H1 (cell line): ENCODE measurements at regions not wholly inside any gene's neighbourhood (a gene's known extent, or its start where the extent isn't known, plus 50 kb on each side); places are given as distances from the start of the nearest gene placed in this dataset.

ENCODE experiments used
- CTCF ChIA-PET: fragments of 300-600 bp; sonication (Branson Sonifier 250); formaldehyde crosslinking; loops from one replicate; lab custom pipeline; 2021; ENCODE audit not compliant: partially characterized antibody; lab: Charles Lee
- POLR2A ChIA-PET: fragments of 300-600 bp; sonication (Branson Sonifier 250); formaldehyde crosslinking; loops from one replicate; lab custom pipeline; 2021; ENCODE audit warnings: inconsistent platforms; ENCODE audit not compliant: partially characterized antibody; lab: Charles Lee
- DNase-seq, 2 experiments: peaks; one replicate each; pipeline versions ENCODE4 v3.0.0 to v3.0.0-alpha.2; 2010 to 2022; ENCODE audit warnings: low spot score in 2 of 2, low read depth in 1 of 2, mixed read lengths in 1 of 2
- FAIRE-seq: peaks from 2 replicates; lab custom pipeline; 2011; peaks lifted over from hg19 to GRCh38; lab: Jason Lieb, UNC
- H2AFZ ChIP-seq: 2 replicates; pipeline ENCODE4 v1.8.1; 2012; ENCODE audit warnings: low read length, inconsistent platforms
- H2AK5ac ChIP-seq: 2 replicates; pipeline ENCODE4 v1.6.1; 2013; ENCODE audit warnings: low read depth, low read length
- H2BK120ac ChIP-seq: replicated peaks from 2 replicates; pipeline ENCODE3; 2013; ENCODE audit warnings: low read depth, low read length, inconsistent platforms
- H2BK12ac ChIP-seq: 2 replicates; pipeline ENCODE4 v1.6.1; 2013; ENCODE audit warnings: low read depth, low read length
- H2BK15ac ChIP-seq: 2 replicates; pipeline ENCODE4 v1.6.1; 2013; ENCODE audit warnings: low read length
- H2BK20ac ChIP-seq: 2 replicates; pipeline ENCODE4 v1.6.1; 2013; ENCODE audit warnings: low read length
- H2BK5ac ChIP-seq: 2 replicates; pipeline ENCODE4 v1.6.1; 2013; ENCODE audit warnings: low read depth, low read length
- H3K14ac ChIP-seq: 2 replicates; pipeline ENCODE4 v1.6.1; 2013; ENCODE audit warnings: inconsistent platforms; ENCODE audit not compliant: insufficient read length
- H3K18ac ChIP-seq: 2 replicates; pipeline ENCODE4 v1.6.1; 2013; ENCODE audit warnings: low read length; ENCODE audit errors: extremely low read depth
- H3K23ac ChIP-seq: 2 replicates; pipeline ENCODE4 v1.6.1; 2013; ENCODE audit warnings: inconsistent platforms; ENCODE audit not compliant: insufficient read length
- H3K23me2 ChIP-seq: 2 replicates; pipeline ENCODE4 v1.6.1; 2013; ENCODE audit warnings: low read depth, low read length
- H3K27ac ChIP-seq: 2 replicates; pipeline ENCODE4 v1.6.1; 2011; ENCODE audit warnings: low read depth, low read length, inconsistent platforms
- H3K27me3 ChIP-seq, 4 experiments: replicated peaks in 1 of 4; 1 replicate in 1 of 4; 2 replicates in 3 of 4; pipeline versions ENCODE4 v1.6.1 to v1.8.1; 2011 to 2013; ENCODE audit warnings: low read length in 3 of 4, mild to moderate bottlenecking in 3 of 4, inconsistent platforms in 2 of 4, mixed read lengths in 2 of 4, moderate library complexity in 1 of 4; ENCODE audit not compliant: control insufficient read depth in 3 of 4, insufficient read depth in 3 of 4; ENCODE audit errors: extremely low read depth in 1 of 4
- H3K36me3 ChIP-seq, 4 experiments: 2 replicates each; pipeline versions ENCODE4 v1.6.1 to v1.8.1; 2011 to 2013; ENCODE audit warnings: mild to moderate bottlenecking in 4 of 4, low read length in 3 of 4, moderate library complexity in 2 of 4, control low read depth in 1 of 4, inconsistent platforms in 1 of 4; ENCODE audit not compliant: insufficient read depth in 4 of 4, control insufficient read depth in 2 of 4
- H3K4ac ChIP-seq: replicated peaks from 2 replicates; pipeline ENCODE3; 2013; ENCODE audit warnings: low read length, low read depth, mixed read lengths, inconsistent platforms; ENCODE audit not compliant: insufficient read length
- H3K4me1 ChIP-seq, 4 experiments: replicated peaks in 1 of 4; 1 replicate in 1 of 4; 2 replicates in 3 of 4; pipeline versions ENCODE4 v1.6.1 to v1.8.1; 2011 to 2013; ENCODE audit warnings: low read length in 3 of 4, inconsistent platforms in 2 of 4, mixed read lengths in 1 of 4; ENCODE audit not compliant: insufficient read depth in 4 of 4, control insufficient read depth in 3 of 4
- H3K4me2 ChIP-seq, 2 experiments: 2 replicates each; pipeline versions ENCODE4 v1.6.1 to v1.8.1; 2011 to 2013; ENCODE audit warnings: low read depth in 2 of 2, low read length in 2 of 2, control low read depth in 1 of 2, inconsistent platforms in 1 of 2, mild to moderate bottlenecking in 1 of 2; ENCODE audit not compliant: insufficient read depth in 1 of 2
- H3K4me3 ChIP-seq, 4 experiments: fragments of 200-600, 300-600 bp in 1 of 4; sonication (generic), shearing (Covaris generic), sonication (Bioruptor Twin) in 1 of 4; 2 replicates each; pipeline versions ENCODE4 v1.5.1 to v1.8.1; 2011 to 2016; ENCODE audit warnings: low read length in 4 of 4, low read depth in 3 of 4, control low read depth in 2 of 4, inconsistent platforms in 2 of 4, mild to moderate bottlenecking in 2 of 4, mixed read lengths in 1 of 4, moderate library complexity in 1 of 4; ENCODE audit not compliant: insufficient read depth in 2 of 4; ENCODE audit errors: extremely low read depth in 1 of 4
- H3K56ac ChIP-seq: replicated peaks from 2 replicates; pipeline ENCODE3; 2013; ENCODE audit warnings: low read depth, mild to moderate bottlenecking, mixed read lengths, low read length, inconsistent platforms; ENCODE audit not compliant: insufficient read length
- H3K79me1 ChIP-seq: 2 replicates; pipeline ENCODE4 v1.6.1; 2013; ENCODE audit warnings: low read depth, low read length, control low read depth
- H3K79me2 ChIP-seq, 2 experiments: 2 replicates each; pipeline versions ENCODE4 v1.6.1 to v1.8.1; 2012 to 2013; ENCODE audit warnings: low read length in 2 of 2, mild to moderate bottlenecking in 2 of 2, inconsistent platforms in 1 of 2; ENCODE audit not compliant: insufficient read depth in 2 of 2, control insufficient read depth in 1 of 2
- H3K9ac ChIP-seq, 4 experiments: replicated peaks in 1 of 4; 1 replicate in 1 of 4; 2 replicates in 3 of 4; pipeline versions ENCODE4 v1.6.1 to v1.8.1; 2011 to 2013; ENCODE audit warnings: low read depth in 3 of 4, low read length in 3 of 4, control low read depth in 2 of 4, mild to moderate bottlenecking in 2 of 4, moderate library complexity in 2 of 4, inconsistent platforms in 1 of 4; ENCODE audit errors: extremely low read depth in 1 of 4
- H3K9me3 ChIP-seq, 2 experiments: 2 replicates each; pipeline versions ENCODE4 v1.6.1 to v1.8.1; 2012 to 2013; ENCODE audit warnings: mild to moderate bottlenecking in 2 of 2, moderate library complexity in 2 of 2, control low read depth in 1 of 2, inconsistent platforms in 1 of 2, low read depth in 1 of 2, low read length in 1 of 2, mixed read lengths in 1 of 2; ENCODE audit not compliant: insufficient read depth in 2 of 2
- H4K20me1 ChIP-seq, 2 experiments: replicated peaks in 1 of 2; 2 replicates each; pipeline versions ENCODE3 to v1.8.1; 2011 to 2013; ENCODE audit warnings: inconsistent platforms in 2 of 2, low read length in 2 of 2, mild to moderate bottlenecking in 1 of 2; ENCODE audit not compliant: insufficient read depth in 2 of 2, control insufficient read depth in 1 of 2
- H4K5ac ChIP-seq: 2 replicates; pipeline ENCODE4 v1.6.1; 2013; ENCODE audit warnings: low read length, low read depth, mixed read lengths, inconsistent platforms; ENCODE audit not compliant: insufficient read length
- H4K8ac ChIP-seq: 2 replicates; pipeline ENCODE4 v1.8.0; 2013; ENCODE audit warnings: mild to moderate bottlenecking, moderate library complexity, low read length, inconsistent platforms; ENCODE audit not compliant: insufficient read depth; ENCODE audit errors: extremely low read depth
- H4K91ac ChIP-seq: replicated peaks from 2 replicates; pipeline ENCODE3; 2013; ENCODE audit warnings: low read length, mixed read lengths, inconsistent platforms; ENCODE audit not compliant: insufficient read length
- EGR1 ChIP-seq: IDR thresholded peaks from 2 replicates; pipeline ENCODE4 v1.6.1; 2011; ENCODE audit warnings: low read depth, low read length, borderline replicate concordance
- EZH2 ChIP-seq: fragments of 200-600 bp; sonication (generic); IDR thresholded peaks from 2 replicates; pipeline ENCODE4 v1.7.1; 2012; ENCODE audit warnings: low read depth, mild to moderate bottlenecking, moderate library complexity, low read length, inconsistent platforms; ENCODE audit not compliant: severe bottlenecking
- GTF2F1 ChIP-seq: IDR thresholded peaks from 2 replicates; pipeline ENCODE4 v1.6.1; 2012; ENCODE audit warnings: low read depth, low read length, improper control_type of control experiment, borderline replicate concordance
- HDAC2 ChIP-seq, 2 experiments: fragments of 300-600 bp in 1 of 2; sonication (generic) in 1 of 2; IDR thresholded peaks; 2 replicates each; pipeline ENCODE4 v1.6.1; 2011 to 2012; ENCODE audit warnings: low read depth in 2 of 2, low read length in 2 of 2, mild to moderate bottlenecking in 2 of 2, moderate library complexity in 2 of 2, borderline replicate concordance in 1 of 2, inconsistent platforms in 1 of 2
- HDAC6 ChIP-seq: IDR thresholded peaks from one replicate; pipeline ENCODE4 v1.7.1; 2012; ENCODE audit warnings: low read depth, mild to moderate bottlenecking, inconsistent platforms, low read length, moderate library complexity
- JUN ChIP-seq: IDR thresholded peaks from 2 replicates; pipeline ENCODE4 v1.6.1; 2011; ENCODE audit warnings: low read depth, mild to moderate bottlenecking, improper control_type of control experiment, low read length
- KDM5A ChIP-seq: fragments of 200-600 bp; IDR thresholded peaks from 2 replicates; pipeline ENCODE4 v1.7.1; 2012; ENCODE audit warnings: mild to moderate bottlenecking, low read length, inconsistent platforms, mixed read lengths
- MAFK ChIP-seq: IDR thresholded peaks from 2 replicates; pipeline ENCODE4 v1.6.1; 2012; ENCODE audit warnings: low read depth, mild to moderate bottlenecking, improper control_type of control experiment, low read length
- POLR2A ChIP-seq, 2 experiments: IDR thresholded peaks; 1 replicate in 1 of 2; 2 replicates in 1 of 2; pipeline ENCODE4 v1.6.1; 2011; ENCODE audit warnings: low read depth in 2 of 2, low read length in 2 of 2, mild to moderate bottlenecking in 2 of 2; ENCODE audit errors: control extremely low read depth in 1 of 2
- RBBP5 ChIP-seq: IDR thresholded peaks from 2 replicates; pipeline ENCODE4 v1.7.1; 2012; ENCODE audit warnings: low read depth, mild to moderate bottlenecking, inconsistent platforms, low read length, moderate library complexity, borderline replicate concordance
- SAP30 ChIP-seq: fragments of 300-600 bp; sonication (generic); IDR thresholded peaks from 2 replicates; pipeline ENCODE4 v1.7.1; 2012; ENCODE audit warnings: low read length, moderate library complexity, mild to moderate bottlenecking, inconsistent platforms; ENCODE audit not compliant: insufficient read depth, insufficient replicate concordance
- SIX5 ChIP-seq: IDR thresholded peaks from 2 replicates; pipeline ENCODE4 v1.6.1; 2011; ENCODE audit warnings: mild to moderate bottlenecking, low read depth, low read length
- SP4 ChIP-seq: IDR thresholded peaks from 2 replicates; pipeline ENCODE4 v1.6.1; 2012; ENCODE audit warnings: low read length, inconsistent platforms
- WGBS, 2 experiments: shearing (Covaris generic) in 1 of 2; methylation state at CpG; one replicate each; pipeline versions ENCODE4 v1.1.6 to v1.1.7; 2013 to 2015; ENCODE audit warnings: low lambda C conversion rate in 2 of 2, mixed read lengths in 2 of 2, inconsistent platforms in 1 of 2, low coverage in 1 of 2, missing lambda C conversion rate in 1 of 2; ENCODE audit not compliant: insufficient replicate concordance in 2 of 2, insufficient coverage in 1 of 2, insufficient read length in 1 of 2; ENCODE audit errors: extremely low coverage in 1 of 2, missing lambda C conversion rate in 1 of 2; 5-methylcytosine and 5-hydroxymethylcytosine counted together
- TF ChIP-seq, protein P1 (sequence below): IDR thresholded peaks from 2 replicates; pipeline ENCODE4 v1.6.1; 2012; ENCODE audit warnings: inconsistent platforms

DNA sequence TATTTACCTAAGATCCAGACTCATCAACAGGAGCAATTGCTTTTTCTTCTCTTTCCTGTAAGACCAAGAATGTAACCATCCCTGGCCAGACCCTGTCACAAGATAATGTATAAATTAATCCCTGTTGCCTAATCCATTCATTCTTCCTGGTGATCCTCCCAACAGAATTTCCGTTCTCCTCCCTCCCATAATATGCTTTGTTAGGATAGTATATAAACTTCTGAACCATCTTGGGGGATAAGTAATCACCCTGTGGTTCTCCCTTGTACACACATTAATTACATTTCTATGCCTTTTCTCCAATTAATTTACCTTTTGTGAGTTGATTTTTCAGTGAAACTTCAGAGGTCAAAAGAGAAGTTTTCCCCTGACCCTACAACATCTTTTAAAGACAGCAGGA is 76.2 kb upstream of the RASSF8 start:
- no peaks in the 10 kb centered on the region for H3K36me3 ChIP-seq
- no peak overlapping the region for H3K14ac ChIP-seq
- H2BK12ac ChIP-seq = no peak overlapping the region
- no peaks in the 10 kb centered on the region for H3K79me1 ChIP-seq
- H4K91ac ChIP-seq = no peak overlapping the region
- no peak overlapping the region for H3K4me2 ChIP-seq
- H3K18ac ChIP-seq = no peak overlapping the region
- H4K20me1 ChIP-seq = no peaks in the 10 kb centered on the region
- no peak overlapping the region for H2AK5ac ChIP-seq
- no peak overlapping the region for H3K56ac ChIP-seq
- no peak overlapping the region for H4K5ac ChIP-seq
- TF ChIP-seq SIX5 = no peak
- TF ChIP-seq HDAC6 = no peak
- no peak for TF ChIP-seq HDAC2 (IDR thresholded peaks at IDR 0.05; ENCODE audit: borderline replicate concordance in 1 of 2, low read depth in 2 of 2, low read length in 2 of 2)
- TF ChIP-seq SP4 = no peak
- no peak for TF ChIP-seq EGR1
- TF ChIP-seq POLR2A (IDR thresholded peaks at IDR 0.05; ENCODE audit: control extremely low read depth in 1 of 2, low read depth in 2 of 2, low read length in 2 of 2) = no peak
- TF ChIP-seq GTF2F1 = no peak
- TF ChIP-seq, protein P1, sequence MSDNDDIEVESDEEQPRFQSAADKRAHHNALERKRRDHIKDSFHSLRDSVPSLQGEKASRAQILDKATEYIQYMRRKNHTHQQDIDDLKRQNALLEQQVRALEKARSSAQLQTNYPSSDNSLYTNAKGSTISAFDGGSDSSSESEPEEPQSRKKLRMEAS = no peak
- TF ChIP-seq JUN = no peak
- TF ChIP-seq EZH2 = no peak
- no peak for TF ChIP-seq MAFK
- TF ChIP-seq KDM5A = no peak
- TF ChIP-seq SAP30 = no peak
- no peak for TF ChIP-seq RBBP5
- DNase-seq (no peak), FAIRE-seq (no peak)
- H2BK5ac ChIP-seq = no peak overlapping the region
- peaks cover 0 to 6% (median 2%) of the 10 kb centered on the region in 4 experiments; a peak in 4 of 7 replicates for H3K4me1 ChIP-seq
- no peaks in the 10 kb centered on the region for H3K9me3 ChIP-seq
- no peak overlapping the region for H3K4me3 ChIP-seq
- H2BK120ac ChIP-seq = no peak overlapping the region
- ChIA-PET CTCF (no interaction called here), POLR2A (no interaction called here)
- no peak overlapping the region for H3K27ac ChIP-seq
- WGBS, 2 experiments = 100% methylated on average over 1 of the region's 1 CpG; no CpG with 5 or more reads in 1 of the 2 experiments
- H3K23me2 ChIP-seq = no peaks in the 10 kb centered on the region
- no peak overlapping the region for H3K9ac ChIP-seq
- H3K27me3 ChIP-seq = no peaks in the 10 kb centered on the region
- H2AFZ ChIP-seq = no peak overlapping the region
- no peaks in the 10 kb centered on the region for H3K79me2 ChIP-seq
- no peak overlapping the region for H3K4ac ChIP-seq
- H3K23ac ChIP-seq = no peak overlapping the region
- no peak overlapping the region for H4K8ac ChIP-seq
- no peak overlapping the region for H2BK15ac ChIP-seq
- H2BK20ac ChIP-seq = no peak overlapping the region
